Vagina (tissue), 2 donors: ENCODE measurements at regions not wholly inside any gene's neighbourhood (a gene's known extent, or its start where the extent isn't known, plus 50 kb on each side); places are given as distances from the start of the nearest gene placed in this dataset.

ENCODE experiments used
- DNase-seq, 2 donors: peaks; one replicate each; pipeline ENCODE4 v3.0.0-alpha.2; 2017; ENCODE audit errors: extremely low spot score in 2 of 2
- H3K27ac ChIP-seq: fragments of 200-600 bp; sonication (generic); one replicate; pipeline ENCODE4 v1.5.1; 2019
- H3K27me3 ChIP-seq: fragments of 200-600 bp; sonication (generic); one replicate; pipeline ENCODE4 v1.5.1; 2019
- H3K36me3 ChIP-seq, 2 donors: fragments of 200-600 bp; sonication (generic); one replicate each; pipeline ENCODE4 v1.5.1; 2017 to 2019
- H3K4me1 ChIP-seq: fragments of 200-600 bp; sonication (generic); one replicate; pipeline ENCODE4 v1.5.1; 2019
- H3K4me3 ChIP-seq, 2 donors: fragments of 200-600 bp; sonication (generic); 1 replicate in 1 of 2; 2 replicates in 1 of 2; pipeline ENCODE4 v1.5.1; 2016 to 2019
- H3K9me3 ChIP-seq: fragments of 200-600 bp; sonication (generic); one replicate; pipeline ENCODE4 v1.5.1; 2019
- CTCF ChIP-seq, 3 experiments: fragments of 450-650 bp in 2 of 3; fragments of 200-600 bp in 1 of 3; sonication (generic) in 1 of 3; IDR thresholded peaks; one replicate each; pipeline ENCODE4 v1.5.1; 2017 to 2019; ENCODE audit warnings: antibody characterized with exemption in 3 of 3, mild to moderate bottlenecking in 2 of 3, moderate library complexity in 2 of 3
- POLR2A ChIP-seq, 2 donors: fragments of 450-650 bp; IDR thresholded peaks; one replicate each; pipeline ENCODE4 v1.6.1; 2017; ENCODE audit warnings: antibody characterized with exemption in 2 of 2, mild to moderate bottlenecking in 2 of 2, moderate library complexity in 2 of 2
- POLR2AphosphoS5 ChIP-seq, 2 donors: sonication (generic); formaldehyde crosslinking; IDR thresholded peaks; one replicate each; pipeline ENCODE4 v1.9.0; 2017; ENCODE audit warnings: antibody characterized with exemption in 2 of 2, mild to moderate bottlenecking in 2 of 2, low read depth in 1 of 2; ENCODE audit not compliant: insufficient read depth in 1 of 2
- intact Hi-C: fragments of 100-400 bp; cut with DNase I; formaldehyde crosslinking; loops from one replicate; pipeline ENCODE4 v1.15.1; 2023

- intact Hi-C loops = no loop called here
- DNase-seq = no peak
- Histone ChIP-seq H3K27me3 (no peaks in the 10 kb centered on the region), H3K27ac (no peak overlapping the region), H3K9me3 (no peaks in the 10 kb centered on the region), H3K4me1 (no peaks in the 10 kb centered on the region), H3K36me3 (no peaks in the 10 kb centered on the region), H3K4me3 (no peak overlapping the region)
- TF ChIP-seq POLR2A (IDR thresholded peaks at IDR 0.05) (no peak), CTCF (IDR thresholded peaks at IDR 0.05) (no peak), POLR2AphosphoS5 (IDR thresholded peaks at IDR 0.05; ENCODE audit: insufficient read depth in 1 of 2, low read depth in 1 of 2) (no peak)
Measured at GRCh38 chr6:71049198-71049770, 92.4 kb upstream of the B3GAT2 start.

DNA sequence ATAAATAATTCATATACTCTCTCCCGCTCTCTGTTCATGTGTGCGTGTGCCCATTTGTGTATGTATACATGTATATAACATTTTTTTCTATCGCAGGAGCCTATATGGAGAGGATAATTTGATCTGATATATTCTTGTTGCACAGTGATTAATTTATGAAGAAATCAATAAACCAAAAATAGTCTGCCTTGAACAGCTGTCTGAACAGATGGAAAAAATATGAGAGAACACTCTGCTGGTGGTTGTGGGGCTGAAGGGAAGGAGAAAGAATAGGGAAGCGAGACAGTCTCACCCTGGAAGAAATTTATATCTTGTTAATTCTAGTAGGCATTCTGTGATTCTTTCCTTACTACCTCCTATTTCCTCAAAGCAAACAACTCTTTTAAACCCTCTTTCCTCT is 96.6 kb upstream of the B3GAT2 start:
- H3K4me1 ChIP-seq = no peaks in the 10 kb centered on the region
- no peak overlapping the region for H3K27ac ChIP-seq
- no peaks in the 10 kb centered on the region for H3K9me3 ChIP-seq
- intact Hi-C loops = no loop called here
- no peak for DNase-seq
- H3K36me3 ChIP-seq = no peaks in the 10 kb centered on the region
- TF ChIP-seq CTCF (IDR thresholded peaks at IDR 0.05) (no peak), POLR2A (IDR thresholded peaks at IDR 0.05) (no peak), POLR2AphosphoS5 (IDR thresholded peaks at IDR 0.05; ENCODE audit: insufficient read depth in 1 of 2, low read depth in 1 of 2) (no peak)
- H3K27me3 ChIP-seq = no peaks in the 10 kb centered on the region
- H3K4me3 ChIP-seq = no peak overlapping the region

DNA sequence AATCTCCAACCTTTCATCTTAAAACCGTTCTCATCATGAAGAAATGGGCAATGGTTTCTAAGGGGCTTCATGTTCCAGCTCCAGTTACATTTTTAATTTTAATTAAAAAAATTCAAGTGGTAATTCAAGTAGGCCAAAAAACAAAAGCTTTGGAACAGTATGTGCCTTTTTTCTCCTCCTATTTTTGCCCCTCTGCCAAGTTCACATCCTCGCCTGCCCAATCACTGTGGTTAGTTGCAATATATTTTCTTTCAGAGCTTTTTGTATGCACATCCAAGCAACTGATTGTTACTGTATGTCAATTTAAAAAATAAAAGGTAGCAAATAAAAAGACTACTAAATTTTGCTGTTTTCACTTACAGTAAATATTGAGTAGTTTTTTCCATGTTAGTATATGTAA is 99.8 kb upstream of the B3GAT2 start:
- DNase-seq = no peak
- no peak overlapping the region for H3K4me3 ChIP-seq
- TF ChIP-seq POLR2AphosphoS5 (IDR thresholded peaks at IDR 0.05; ENCODE audit: insufficient read depth in 1 of 2, low read depth in 1 of 2) = no peak
- TF ChIP-seq POLR2A (IDR thresholded peaks at IDR 0.05) = no peak
- TF ChIP-seq CTCF (IDR thresholded peaks at IDR 0.05) = no peak
- no peak overlapping the region for H3K27ac ChIP-seq
- H3K4me1 ChIP-seq = no peaks in the 10 kb centered on the region
- intact Hi-C loops = no loop called here
- no peaks in the 10 kb centered on the region for H3K36me3 ChIP-seq
- no peaks in the 10 kb centered on the region for H3K27me3 ChIP-seq
- H3K9me3 ChIP-seq = no peaks in the 10 kb centered on the region

DNA sequence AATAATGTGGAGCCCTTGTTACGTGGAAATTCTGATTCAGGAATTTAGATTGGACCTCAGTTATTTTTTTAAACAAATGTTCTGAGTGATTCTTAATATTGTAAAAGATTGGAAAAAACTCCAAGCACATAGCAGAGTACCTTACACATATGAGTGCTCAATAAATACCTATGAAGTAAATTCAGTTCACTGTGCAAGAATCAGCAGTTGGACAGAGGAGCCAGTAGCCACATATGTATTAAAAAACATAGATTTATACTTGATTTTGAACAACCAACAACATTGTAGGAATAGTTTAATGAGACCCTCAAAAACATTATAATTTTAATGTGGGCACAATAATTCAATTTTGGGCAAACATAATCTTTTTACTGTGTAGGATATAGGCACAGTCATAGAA is 109.3 kb upstream of the B3GAT2 start:
- no peak for DNase-seq
- H3K4me1 ChIP-seq = no peaks in the 10 kb centered on the region
- no peak overlapping the region for H3K4me3 ChIP-seq
- H3K27me3 ChIP-seq = no peaks in the 10 kb centered on the region
- intact Hi-C loops = no loop called here
- TF ChIP-seq POLR2AphosphoS5 (IDR thresholded peaks at IDR 0.05; ENCODE audit: insufficient read depth in 1 of 2, low read depth in 1 of 2) (no peak), POLR2A (IDR thresholded peaks at IDR 0.05) (no peak), CTCF (IDR thresholded peaks at IDR 0.05) (no peak)
- no peaks in the 10 kb centered on the region for H3K9me3 ChIP-seq
- H3K27ac ChIP-seq = no peak overlapping the region
- no peaks in the 10 kb centered on the region for H3K36me3 ChIP-seq

DNA sequence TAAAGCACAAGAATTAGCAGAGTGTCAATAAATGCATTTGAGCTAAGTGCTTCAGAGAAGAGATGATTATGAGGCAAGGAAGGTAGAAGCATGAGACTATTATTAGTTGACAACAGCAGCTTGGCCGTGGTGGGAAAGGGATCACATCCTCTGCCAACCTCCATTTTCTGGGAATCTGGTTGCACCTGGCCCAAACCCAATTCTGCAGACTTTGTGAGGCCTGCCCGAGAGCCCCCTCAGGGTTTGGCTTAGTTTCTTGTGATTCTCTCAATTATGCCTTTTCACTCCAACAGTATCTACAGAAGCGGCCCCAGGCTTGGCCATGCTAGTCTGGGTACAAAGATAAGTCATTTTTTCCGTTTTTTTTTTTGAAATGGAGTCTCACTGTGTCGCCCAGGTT is 111.0 kb upstream of the B3GAT2 start:
- Histone ChIP-seq H3K4me1 (no peaks in the 10 kb centered on the region), H3K4me3 (no peak overlapping the region), H3K36me3 (no peaks in the 10 kb centered on the region), H3K27me3 (no peaks in the 10 kb centered on the region), H3K27ac (no peak overlapping the region), H3K9me3 (no peaks in the 10 kb centered on the region)
- intact Hi-C loops = no loop called here
- no peak for TF ChIP-seq CTCF (IDR thresholded peaks at IDR 0.05)
- no peak for TF ChIP-seq POLR2AphosphoS5 (IDR thresholded peaks at IDR 0.05; ENCODE audit: insufficient read depth in 1 of 2, low read depth in 1 of 2)
- TF ChIP-seq POLR2A (IDR thresholded peaks at IDR 0.05) = no peak
- no peak for DNase-seq
